ENCODE measurements at regions not wholly inside any gene's neighbourhood (a gene's known extent, or its start where the extent isn't known, plus 50 kb on each side); places are given as distances from the start of the nearest gene placed in this dataset.

DNA sequence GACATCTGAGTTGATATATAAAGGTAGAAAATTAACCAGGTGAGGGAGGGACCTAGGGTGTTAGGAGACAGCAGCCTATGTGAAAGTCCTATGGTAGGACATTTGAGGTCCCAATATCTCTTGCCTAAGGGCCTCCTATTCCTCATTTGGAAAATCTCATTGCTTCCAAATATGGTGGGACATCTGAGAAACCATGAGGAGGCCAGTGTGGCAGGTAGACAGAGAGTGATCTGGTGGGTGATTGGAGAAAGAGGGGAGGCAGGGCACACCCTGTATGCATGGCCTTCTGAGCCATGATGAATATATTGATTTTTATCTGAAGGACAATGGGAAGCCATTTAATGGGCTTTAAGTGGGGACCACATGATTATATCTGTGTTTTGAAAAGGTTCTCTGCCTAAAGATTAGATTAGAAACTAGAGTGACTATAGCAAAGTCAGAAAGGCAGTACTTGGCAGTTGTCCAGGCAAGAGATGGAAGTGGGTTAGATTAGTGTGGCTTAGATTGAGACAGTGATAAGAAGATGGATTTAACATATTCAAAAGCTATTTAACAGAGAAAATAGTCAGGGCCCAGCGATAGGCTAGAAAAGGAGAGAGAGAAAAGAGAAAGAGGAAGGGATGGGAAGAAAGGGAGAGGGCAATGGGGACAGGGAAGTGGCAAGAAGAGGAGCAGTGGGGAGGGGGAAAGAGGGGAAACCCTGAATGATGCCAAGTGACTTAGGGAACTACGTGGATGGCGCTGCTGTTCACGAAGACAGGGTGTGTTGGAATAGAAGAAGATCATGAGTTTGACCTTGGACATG, 237.2 kb upstream of the SRRM4 start:
- no peaks in the 10 kb centered on the region for H3K4me1 ChIP-seq
- H3K36me3 ChIP-seq (ENCODE audit: control insufficient read depth, insufficient read depth, low read length): no peaks in the 10 kb centered on the region
- H3K27me3 ChIP-seq (ENCODE audit: control insufficient read depth, insufficient read depth, low read length): no peaks in the 10 kb centered on the region
- no peaks in the 10 kb centered on the region for H3K79me2 ChIP-seq
- H3K4me2 ChIP-seq (ENCODE audit: low read length): no peak overlapping the region
- H3K9me3 ChIP-seq (ENCODE audit: control insufficient read depth, low read length): no peaks in the 10 kb centered on the region
- TF ChIP-seq, protein P1, sequence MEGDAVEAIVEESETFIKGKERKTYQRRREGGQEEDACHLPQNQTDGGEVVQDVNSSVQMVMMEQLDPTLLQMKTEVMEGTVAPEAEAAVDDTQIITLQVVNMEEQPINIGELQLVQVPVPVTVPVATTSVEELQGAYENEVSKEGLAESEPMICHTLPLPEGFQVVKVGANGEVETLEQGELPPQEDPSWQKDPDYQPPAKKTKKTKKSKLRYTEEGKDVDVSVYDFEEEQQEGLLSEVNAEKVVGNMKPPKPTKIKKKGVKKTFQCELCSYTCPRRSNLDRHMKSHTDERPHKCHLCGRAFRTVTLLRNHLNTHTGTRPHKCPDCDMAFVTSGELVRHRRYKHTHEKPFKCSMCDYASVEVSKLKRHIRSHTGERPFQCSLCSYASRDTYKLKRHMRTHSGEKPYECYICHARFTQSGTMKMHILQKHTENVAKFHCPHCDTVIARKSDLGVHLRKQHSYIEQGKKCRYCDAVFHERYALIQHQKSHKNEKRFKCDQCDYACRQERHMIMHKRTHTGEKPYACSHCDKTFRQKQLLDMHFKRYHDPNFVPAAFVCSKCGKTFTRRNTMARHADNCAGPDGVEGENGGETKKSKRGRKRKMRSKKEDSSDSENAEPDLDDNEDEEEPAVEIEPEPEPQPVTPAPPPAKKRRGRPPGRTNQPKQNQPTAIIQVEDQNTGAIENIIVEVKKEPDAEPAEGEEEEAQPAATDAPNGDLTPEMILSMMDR (IDR thresholded peaks at IDR 0.05): no peak
- H3K27ac ChIP-seq: no peak overlapping the region
- no peak overlapping the region for H3K4me3 ChIP-seq (ENCODE audit: low read depth, low read length)
- no peak overlapping the region for H3K9ac ChIP-seq
- no peak overlapping the region for H2AFZ ChIP-seq

DNA sequence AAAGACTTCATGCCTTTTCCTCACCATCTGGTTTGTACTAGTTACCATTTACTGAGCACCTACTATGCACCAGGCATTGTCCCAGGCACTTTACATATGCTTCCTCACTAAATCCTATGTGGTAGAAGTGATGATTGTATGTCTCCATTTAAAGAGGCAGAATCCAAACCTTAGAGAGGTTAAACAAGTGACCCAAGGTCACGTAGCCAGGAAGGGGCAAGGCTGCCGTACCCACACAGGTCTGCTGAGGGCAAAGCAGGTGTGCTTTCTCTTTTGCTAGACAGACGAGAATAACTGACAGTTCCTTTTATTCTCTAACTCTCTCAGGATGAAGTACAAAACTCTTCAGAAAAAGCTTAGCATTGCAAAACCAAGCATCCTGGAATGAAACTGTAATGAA, 235.2 kb upstream of the SRRM4 start:
- Histone ChIP-seq H3K9ac (no peak overlapping the region), H3K9me3 (ENCODE audit: control insufficient read depth, low read length) (no peaks in the 10 kb centered on the region), H3K79me2 (no peaks in the 10 kb centered on the region), H2AFZ (no peak overlapping the region), H3K4me2 (ENCODE audit: low read length) (no peak overlapping the region), H3K36me3 (ENCODE audit: control insufficient read depth, insufficient read depth, low read length) (no peaks in the 10 kb centered on the region), H3K4me1 (no peaks in the 10 kb centered on the region), H3K27ac (no peak overlapping the region), H3K4me3 (ENCODE audit: low read depth, low read length) (no peak overlapping the region), H3K27me3 (ENCODE audit: control insufficient read depth, insufficient read depth, low read length) (no peaks in the 10 kb centered on the region)
- TF ChIP-seq, protein P1 (IDR thresholded peaks at IDR 0.05): no peak

- TF ChIP-seq, protein P1 (IDR thresholded peaks at IDR 0.05): no peak
- Histone ChIP-seq H3K27ac (no peak overlapping the region), H3K9ac (no peak overlapping the region), H3K36me3 (ENCODE audit: control insufficient read depth, insufficient read depth, low read length) (no peaks in the 10 kb centered on the region), H2AFZ (no peak overlapping the region), H3K79me2 (no peaks in the 10 kb centered on the region), H3K4me1 (no peaks in the 10 kb centered on the region), H3K4me3 (ENCODE audit: low read depth, low read length) (no peak overlapping the region), H3K27me3 (ENCODE audit: control insufficient read depth, insufficient read depth, low read length) (no peaks in the 10 kb centered on the region), H3K9me3 (ENCODE audit: control insufficient read depth, low read length) (no peaks in the 10 kb centered on the region), H3K4me2 (ENCODE audit: low read length) (no peak overlapping the region)
Observed at GRCh38 chr12:118746960-118747359, 234.4 kb upstream of the SRRM4 start.

DNA sequence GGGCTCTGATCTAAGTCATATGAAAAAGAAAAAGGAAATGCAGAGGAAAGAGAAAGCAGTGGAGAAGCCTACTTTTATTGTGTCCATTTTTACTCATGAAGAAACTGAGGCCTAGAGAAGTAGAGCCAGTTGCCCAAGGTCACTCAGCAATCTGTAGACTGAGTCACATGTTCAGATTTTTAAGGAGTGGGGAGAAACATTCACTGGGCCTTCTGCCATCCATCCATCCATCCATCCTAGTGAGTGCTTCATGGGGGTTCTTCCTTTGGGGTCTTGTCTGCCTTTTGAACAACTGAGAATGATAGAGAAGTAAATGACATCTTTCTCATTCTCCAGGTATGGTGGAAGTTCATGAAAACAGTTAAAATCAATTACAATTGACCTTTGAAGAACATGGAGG, 233.6 kb upstream of the SRRM4 start:
- H2AFZ ChIP-seq: no peak overlapping the region
- H3K4me3 ChIP-seq (ENCODE audit: low read depth, low read length): no peak overlapping the region
- no peaks in the 10 kb centered on the region for H3K36me3 ChIP-seq (ENCODE audit: control insufficient read depth, insufficient read depth, low read length)
- H3K9ac ChIP-seq: no peak overlapping the region
- no peaks in the 10 kb centered on the region for H3K9me3 ChIP-seq (ENCODE audit: control insufficient read depth, low read length)
- H3K27me3 ChIP-seq (ENCODE audit: control insufficient read depth, insufficient read depth, low read length): no peaks in the 10 kb centered on the region
- no peaks in the 10 kb centered on the region for H3K79me2 ChIP-seq
- no peak overlapping the region for H3K4me2 ChIP-seq (ENCODE audit: low read length)
- no peak overlapping the region for H3K27ac ChIP-seq
- H3K4me1 ChIP-seq: no peaks in the 10 kb centered on the region
- TF ChIP-seq, protein P1 (IDR thresholded peaks at IDR 0.05): no peak
